GM18502 (cell line): ENCODE measurements at regions not wholly inside any gene's neighbourhood (a gene's known extent, or its start where the extent isn't known, plus 50 kb on each side); places are given as distances from the start of the nearest gene placed in this dataset.

Source experiments
- ATAC-seq: cut with Tn5 transposase; IDR thresholded peaks from one replicate; pipeline ENCODE4 v1.9.1; 2021; ENCODE audit warnings: mild to moderate bottlenecking; ENCODE audit not compliant: unreplicated experiment, poor library complexity

- no peak for ATAC-seq
Observed at GRCh38 chr2:156834431-156834830, 398.3 kb downstream of the GPD2 start.

- ATAC-seq = no peak
Observed at GRCh38 chr2:156837635-156838370, 401.6 kb downstream of the GPD2 start.

- ATAC-seq = peak; percentile 86
Observed at GRCh38 chr2:156841321-156841720, 405.1 kb downstream of the GPD2 start.

GRCh38 chr2:156845806-156846558 lies 409.8 kb downstream of the GPD2 start:
- no peak for ATAC-seq

GRCh38 chr2:156852210-156852609 lies 405.3 kb upstream of the GALNT5 start:
- ATAC-seq = no peak

- ATAC-seq = no peak
Observed at GRCh38 chr2:156852681-156853080, 404.8 kb upstream of the GALNT5 start.

GRCh38 chr2:156864325-156864724 lies 393.2 kb upstream of the GALNT5 start:
- no peak for ATAC-seq

GRCh38 chr2:156864753-156865152 lies 392.8 kb upstream of the GALNT5 start:
- no peak for ATAC-seq

GRCh38 chr2:156867201-156867600 lies 390.3 kb upstream of the GALNT5 start:
- no peak for ATAC-seq

- no peak for ATAC-seq
Observed at GRCh38 chr2:156874707-156875106, 382.8 kb upstream of the GALNT5 start.

- no peak for ATAC-seq
Observed at GRCh38 chr2:156883804-156884203, 373.7 kb upstream of the GALNT5 start.

- ATAC-seq = no peak
Observed at GRCh38 chr2:156884216-156884615, 373.3 kb upstream of the GALNT5 start.

- no peak for ATAC-seq
Observed at GRCh38 chr2:156890529-156891148, 366.9 kb upstream of the GALNT5 start.

GRCh38 chr2:156891609-156892008 lies 365.9 kb upstream of the GALNT5 start:
- ATAC-seq = no peak

- ATAC-seq = peak; percentile 38
Observed at GRCh38 chr2:156892467-156893281, 364.8 kb upstream of the GALNT5 start.

GRCh38 chr2:156896294-156896693 lies 361.2 kb upstream of the GALNT5 start:
- ATAC-seq = peak; percentile 98

- no peak for ATAC-seq
Observed at GRCh38 chr2:156897548-156897947, 360.0 kb upstream of the GALNT5 start.

- ATAC-seq = no peak
Observed at GRCh38 chr2:156901373-156902031, 356.0 kb upstream of the GALNT5 start.

- no peak for ATAC-seq
Observed at GRCh38 chr2:156903335-156903734, 354.2 kb upstream of the GALNT5 start.

GRCh38 chr2:156907806-156908205 lies 349.7 kb upstream of the GALNT5 start:
- peak; percentile 59 for ATAC-seq
